HEK293T (cell line): ENCODE measurements at regions not wholly inside any gene's neighbourhood (a gene's known extent, or its start where the extent isn't known, plus 50 kb on each side); places are given as distances from the start of the nearest gene placed in this dataset.
"Not testable (repeated sequence)": the region's sequence is repeated elsewhere in the genome, so short reads cannot be mapped to it uniquely, and the experiment has no call there.

Experiments used
- HDGF ChIP-seq: fragments of 450-650 bp; IDR thresholded peaks from 2 replicates; pipeline ENCODE4 v1.6.1; 2017; ENCODE audit warnings: antibody characterized with exemption, borderline replicate concordance
- NFRKB ChIP-seq: fragments of 450-650 bp; IDR thresholded peaks from 2 replicates; pipeline ENCODE4 v1.6.1; 2016; ENCODE audit warnings: mild to moderate bottlenecking, moderate library complexity
- SUZ12 ChIP-seq: fragments of 450-650 bp; IDR thresholded peaks from 2 replicates; pipeline ENCODE4 v1.6.1; 2016; ENCODE audit warnings: mild to moderate bottlenecking
- TARDBP ChIP-seq: fragments of 450-650 bp; IDR thresholded peaks from 2 replicates; pipeline ENCODE4 v1.6.1; 2016
- ZNF384 ChIP-seq: fragments of 450-650 bp; IDR thresholded peaks from 2 replicates; pipeline ENCODE4 v1.6.1; 2016

- TF ChIP-seq SUZ12, NFRKB, TARDBP, ZNF384, HDGF: not testable (repeated sequence)
Measured at GRCh38 chr14:105923520-105924191, 397.3 kb downstream of the TMEM121 start.
